Liver (tissue), 8 donors: ENCODE measurements at regions not wholly inside any gene's neighbourhood (a gene's known extent, or its start where the extent isn't known, plus 50 kb on each side); places are given as distances from the start of the nearest gene placed in this dataset.
"Not testable (repeated sequence)": the region's sequence is repeated elsewhere in the genome, so short reads cannot be mapped to it uniquely, and the experiment has no call there.

ENCODE experiments used
- DNase-seq: peaks from one replicate; pipeline ENCODE4 v3.0.0-alpha.2; 2017; ENCODE audit warnings: low spot score
- H3K27ac ChIP-seq, 2 donors: one replicate each; pipeline ENCODE4 v1.7.0; 2013; ENCODE audit warnings: inconsistent platforms in 2 of 2, low read length in 2 of 2, control low read depth in 1 of 2, low read depth in 1 of 2, mild to moderate bottlenecking in 1 of 2
- H3K27me3 ChIP-seq, 4 donors: one replicate each; pipeline versions ENCODE4 v1.6.1 to v1.7.0; 2013; ENCODE audit warnings: low read length in 3 of 4, inconsistent platforms in 1 of 4, mild to moderate bottlenecking in 1 of 4, moderate library complexity in 1 of 4; ENCODE audit not compliant: control insufficient read depth in 4 of 4, insufficient read depth in 4 of 4
- H3K36me3 ChIP-seq, 4 donors: one replicate each; pipeline versions ENCODE4 v1.6.1 to v1.7.0; 2013; ENCODE audit warnings: low read length in 3 of 4, mild to moderate bottlenecking in 3 of 4, low read depth in 1 of 4, moderate library complexity in 1 of 4; ENCODE audit not compliant: control insufficient read depth in 4 of 4, insufficient read depth in 3 of 4
- H3K4me1 ChIP-seq, 4 donors: one replicate each; pipeline versions ENCODE4 v1.6.1 to v1.7.0; 2013; ENCODE audit warnings: low read length in 3 of 4, mild to moderate bottlenecking in 3 of 4, moderate library complexity in 1 of 4; ENCODE audit not compliant: control insufficient read depth in 4 of 4, insufficient read depth in 4 of 4
- H3K4me3 ChIP-seq, 3 donors: one replicate each; pipeline versions ENCODE4 v1.6.1 to v1.7.0; 2013; ENCODE audit warnings: low read length in 3 of 3, control low read depth in 1 of 3, low read depth in 1 of 3, mild to moderate bottlenecking in 1 of 3
- H3K9ac ChIP-seq, 2 donors: one replicate each; pipeline ENCODE4 v1.7.0; 2013; ENCODE audit warnings: low read length in 2 of 2, mild to moderate bottlenecking in 2 of 2, moderate library complexity in 2 of 2, control low read depth in 1 of 2, low read depth in 1 of 2
- H3K9me3 ChIP-seq, 4 donors: one replicate each; pipeline versions ENCODE4 v1.6.1 to v1.7.0; 2013; ENCODE audit warnings: low read length in 3 of 4; ENCODE audit not compliant: control insufficient read depth in 4 of 4
- EGR1 ChIP-seq, 2 donors: IDR thresholded peaks; 2 replicates each; pipeline ENCODE4 v1.6.1; 2016 to 2018; ENCODE audit warnings: antibody characterized with exemption in 2 of 2, low read depth in 2 of 2
- FOXA2 ChIP-seq: IDR thresholded peaks from 2 replicates; pipeline ENCODE4 v1.6.1; 2016; ENCODE audit warnings: antibody characterized with exemption
- GABPA ChIP-seq, 2 donors: IDR thresholded peaks in 1 of 2; conservative IDR thresholded peaks in 1 of 2; 2 replicates each; pipeline ENCODE4 v1.6.1; 2016; ENCODE audit warnings: antibody characterized with exemption in 2 of 2, mild to moderate bottlenecking in 1 of 2, moderate library complexity in 1 of 2
- HNF4A ChIP-seq, 2 donors: conservative IDR thresholded peaks; 2 replicates each; pipeline ENCODE4 v1.6.1; 2016; ENCODE audit warnings: antibody characterized with exemption in 2 of 2, mild to moderate bottlenecking in 2 of 2
- MAX ChIP-seq: IDR thresholded peaks from 2 replicates; pipeline ENCODE4 v1.6.1; 2016; ENCODE audit warnings: antibody characterized with exemption
- NR2F2 ChIP-seq: IDR thresholded peaks from 2 replicates; pipeline ENCODE4 v1.6.1; 2016; ENCODE audit warnings: antibody characterized with exemption
- RAD21 ChIP-seq, 2 donors: IDR thresholded peaks; 2 replicates each; pipeline ENCODE4 v1.6.1; 2016; ENCODE audit warnings: antibody characterized with exemption in 2 of 2, mild to moderate bottlenecking in 2 of 2
- RXRA ChIP-seq, 2 donors: IDR thresholded peaks; 2 replicates each; pipeline ENCODE4 v1.6.1; 2017 to 2018; ENCODE audit warnings: antibody characterized with exemption in 2 of 2, mild to moderate bottlenecking in 1 of 2
- SP1 ChIP-seq: IDR thresholded peaks from 2 replicates; pipeline ENCODE4 v1.6.1; 2018; ENCODE audit warnings: antibody characterized with exemption, mild to moderate bottlenecking
- TAF1 ChIP-seq: conservative IDR thresholded peaks from 2 replicates; pipeline ENCODE4 v1.6.1; 2016; ENCODE audit warnings: antibody characterized with exemption, mild to moderate bottlenecking
- YY1 ChIP-seq: IDR thresholded peaks from 2 replicates; pipeline ENCODE4 v1.6.1; 2016; ENCODE audit warnings: antibody characterized with exemption, mild to moderate bottlenecking
- WGBS: extraction: QIAGEN DNeasy Blood & Tissue Kit; methylation state at CpG from one replicate; pipeline ENCODE4 v1.1.7; 2013; 5-methylcytosine and 5-hydroxymethylcytosine counted together
- TF ChIP-seq, protein P1 (sequence below): fragments of 150-350 bp; IDR thresholded peaks from 2 replicates; pipeline ENCODE4 v1.5.1; 2017; ENCODE audit warnings: improper control_type of control experiment, low read depth, low read length; ENCODE audit not compliant: missing input control
- TF ChIP-seq, protein P2 (sequence below): IDR thresholded peaks from 2 replicates; pipeline ENCODE4 v1.6.1; 2016; ENCODE audit warnings: antibody characterized with exemption
- TF ChIP-seq, protein P3 (sequence below): IDR thresholded peaks from 2 replicates; pipeline ENCODE4 v1.6.1; 2016; ENCODE audit warnings: antibody characterized with exemption, mild to moderate bottlenecking
- donor health status: healthy.
- donor health status: healthy.
- donor health status: healthy.
- donor health status: healthy.
- donor health status: healthy.

DNA sequence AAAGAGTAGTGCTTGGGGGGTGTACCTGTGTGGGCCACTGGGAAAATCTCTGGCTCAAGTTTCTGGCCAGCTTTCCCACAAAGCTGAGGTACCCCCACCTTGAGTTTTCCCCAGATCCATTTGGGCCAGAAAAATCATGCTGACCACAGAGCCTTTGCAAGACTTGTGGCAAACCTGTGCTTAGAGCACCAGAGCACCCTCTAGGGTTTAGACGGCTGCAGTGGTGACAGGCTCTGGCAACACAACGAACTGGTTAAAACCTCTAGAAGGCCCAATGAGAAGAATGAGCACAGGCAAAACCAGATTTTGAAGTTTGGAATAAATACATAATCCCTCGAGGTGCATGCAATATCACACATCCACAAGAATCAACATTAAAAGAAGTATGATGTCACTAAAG lies 290.7 kb upstream of the FOLH1 start:
- TF ChIP-seq MAX (no peak), YY1 (no peak), TAF1 (no peak), RXRA (IDR thresholded peaks at IDR 0.05) (no peak), FOXA2 (no peak)
- no peak overlapping the region for H3K9ac ChIP-seq
- no peak for DNase-seq

DNA sequence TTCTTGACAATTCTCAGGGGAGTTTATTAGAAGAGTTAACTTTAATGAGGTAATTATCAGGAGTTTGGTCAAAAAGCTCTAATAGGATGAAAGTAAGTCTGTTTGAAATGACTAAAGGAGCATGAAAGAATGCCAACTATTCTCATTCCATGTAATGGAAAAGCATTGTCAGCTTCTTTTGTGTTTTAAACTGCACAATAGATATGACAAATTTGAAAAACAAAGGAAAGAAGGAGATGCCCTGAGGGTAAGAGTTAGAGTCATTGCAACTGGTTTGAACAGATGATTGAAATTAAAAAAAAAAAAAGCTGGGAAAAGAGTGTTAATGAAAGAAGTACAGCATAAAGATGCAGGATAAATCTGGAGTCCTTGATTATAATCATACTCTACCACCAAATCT lies 296.8 kb upstream of the FOLH1 start:
- H3K27me3 ChIP-seq: no peaks in the 10 kb centered on the region

More for the DNA sequence above, 290.7 kb upstream of the FOLH1 start:
- H3K9me3 ChIP-seq: no peaks in the 10 kb centered on the region
- H3K27me3 ChIP-seq: no peaks in the 10 kb centered on the region
- no peak overlapping the region for H3K4me3 ChIP-seq
- H3K36me3 ChIP-seq: no peaks in the 10 kb centered on the region
- 74% methylated on average over 3 of the region's 3 CpGs for WGBS
- no peaks in the 10 kb centered on the region for H3K4me1 ChIP-seq
- no peak overlapping the region for H3K27ac ChIP-seq

GRCh38 chr11:49526240-49526829 lies 317.9 kb upstream of the FOLH1 start:
- H3K27me3 ChIP-seq, H3K9me3 ChIP-seq, DNase-seq, H3K4me1 ChIP-seq, H3K9ac ChIP-seq, H3K27ac ChIP-seq, H3K36me3 ChIP-seq, H3K4me3 ChIP-seq: not testable (repeated sequence)
- peak; percentile 85 to 86 for TF ChIP-seq RAD21 (IDR thresholded peaks at IDR 0.05)
- TF ChIP-seq, protein P1, sequence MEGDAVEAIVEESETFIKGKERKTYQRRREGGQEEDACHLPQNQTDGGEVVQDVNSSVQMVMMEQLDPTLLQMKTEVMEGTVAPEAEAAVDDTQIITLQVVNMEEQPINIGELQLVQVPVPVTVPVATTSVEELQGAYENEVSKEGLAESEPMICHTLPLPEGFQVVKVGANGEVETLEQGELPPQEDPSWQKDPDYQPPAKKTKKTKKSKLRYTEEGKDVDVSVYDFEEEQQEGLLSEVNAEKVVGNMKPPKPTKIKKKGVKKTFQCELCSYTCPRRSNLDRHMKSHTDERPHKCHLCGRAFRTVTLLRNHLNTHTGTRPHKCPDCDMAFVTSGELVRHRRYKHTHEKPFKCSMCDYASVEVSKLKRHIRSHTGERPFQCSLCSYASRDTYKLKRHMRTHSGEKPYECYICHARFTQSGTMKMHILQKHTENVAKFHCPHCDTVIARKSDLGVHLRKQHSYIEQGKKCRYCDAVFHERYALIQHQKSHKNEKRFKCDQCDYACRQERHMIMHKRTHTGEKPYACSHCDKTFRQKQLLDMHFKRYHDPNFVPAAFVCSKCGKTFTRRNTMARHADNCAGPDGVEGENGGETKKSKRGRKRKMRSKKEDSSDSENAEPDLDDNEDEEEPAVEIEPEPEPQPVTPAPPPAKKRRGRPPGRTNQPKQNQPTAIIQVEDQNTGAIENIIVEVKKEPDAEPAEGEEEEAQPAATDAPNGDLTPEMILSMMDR: peak; percentile 58
- WGBS: 8% methylated on average over 1 of the region's 1 CpG

More for the DNA sequence above, 296.8 kb upstream of the FOLH1 start:
- no peaks in the 10 kb centered on the region for H3K36me3 ChIP-seq
- DNase-seq: no peak
- TF ChIP-seq, protein P2, sequence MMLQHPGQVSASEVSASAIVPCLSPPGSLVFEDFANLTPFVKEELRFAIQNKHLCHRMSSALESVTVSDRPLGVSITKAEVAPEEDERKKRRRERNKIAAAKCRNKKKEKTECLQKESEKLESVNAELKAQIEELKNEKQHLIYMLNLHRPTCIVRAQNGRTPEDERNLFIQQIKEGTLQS: no peak
- TF ChIP-seq SP1 (no peak), MAX (no peak), GABPA (IDR thresholded peaks at IDR 0.05 in 1 of 2, conservative IDR thresholded peaks at IDR 0.05 in 1 of 2) (no peak), RXRA (IDR thresholded peaks at IDR 0.05) (no peak), NR2F2 (no peak), EGR1 (IDR thresholded peaks at IDR 0.05; ENCODE audit: low read depth in 2 of 2) (no peak), HNF4A (conservative IDR thresholded peaks at IDR 0.05) (no peak)
- TF ChIP-seq, protein P3, sequence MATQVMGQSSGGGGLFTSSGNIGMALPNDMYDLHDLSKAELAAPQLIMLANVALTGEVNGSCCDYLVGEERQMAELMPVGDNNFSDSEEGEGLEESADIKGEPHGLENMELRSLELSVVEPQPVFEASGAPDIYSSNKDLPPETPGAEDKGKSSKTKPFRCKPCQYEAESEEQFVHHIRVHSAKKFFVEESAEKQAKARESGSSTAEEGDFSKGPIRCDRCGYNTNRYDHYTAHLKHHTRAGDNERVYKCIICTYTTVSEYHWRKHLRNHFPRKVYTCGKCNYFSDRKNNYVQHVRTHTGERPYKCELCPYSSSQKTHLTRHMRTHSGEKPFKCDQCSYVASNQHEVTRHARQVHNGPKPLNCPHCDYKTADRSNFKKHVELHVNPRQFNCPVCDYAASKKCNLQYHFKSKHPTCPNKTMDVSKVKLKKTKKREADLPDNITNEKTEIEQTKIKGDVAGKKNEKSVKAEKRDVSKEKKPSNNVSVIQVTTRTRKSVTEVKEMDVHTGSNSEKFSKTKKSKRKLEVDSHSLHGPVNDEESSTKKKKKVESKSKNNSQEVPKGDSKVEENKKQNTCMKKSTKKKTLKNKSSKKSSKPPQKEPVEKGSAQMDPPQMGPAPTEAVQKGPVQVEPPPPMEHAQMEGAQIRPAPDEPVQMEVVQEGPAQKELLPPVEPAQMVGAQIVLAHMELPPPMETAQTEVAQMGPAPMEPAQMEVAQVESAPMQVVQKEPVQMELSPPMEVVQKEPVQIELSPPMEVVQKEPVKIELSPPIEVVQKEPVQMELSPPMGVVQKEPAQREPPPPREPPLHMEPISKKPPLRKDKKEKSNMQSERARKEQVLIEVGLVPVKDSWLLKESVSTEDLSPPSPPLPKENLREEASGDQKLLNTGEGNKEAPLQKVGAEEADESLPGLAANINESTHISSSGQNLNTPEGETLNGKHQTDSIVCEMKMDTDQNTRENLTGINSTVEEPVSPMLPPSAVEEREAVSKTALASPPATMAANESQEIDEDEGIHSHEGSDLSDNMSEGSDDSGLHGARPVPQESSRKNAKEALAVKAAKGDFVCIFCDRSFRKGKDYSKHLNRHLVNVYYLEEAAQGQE: no peak
- H3K9ac ChIP-seq: no peak overlapping the region
- no peaks in the 10 kb centered on the region for H3K4me1 ChIP-seq
- no peaks in the 10 kb centered on the region for H3K9me3 ChIP-seq
- no peak overlapping the region for H3K27ac ChIP-seq
- H3K4me3 ChIP-seq: no peak overlapping the region
